ENCODE measurements at regions not wholly inside any gene's neighbourhood (a gene's known extent, or its start where the extent isn't known, plus 50 kb on each side); places are given as distances from the start of the nearest gene placed in this dataset.

DNA sequence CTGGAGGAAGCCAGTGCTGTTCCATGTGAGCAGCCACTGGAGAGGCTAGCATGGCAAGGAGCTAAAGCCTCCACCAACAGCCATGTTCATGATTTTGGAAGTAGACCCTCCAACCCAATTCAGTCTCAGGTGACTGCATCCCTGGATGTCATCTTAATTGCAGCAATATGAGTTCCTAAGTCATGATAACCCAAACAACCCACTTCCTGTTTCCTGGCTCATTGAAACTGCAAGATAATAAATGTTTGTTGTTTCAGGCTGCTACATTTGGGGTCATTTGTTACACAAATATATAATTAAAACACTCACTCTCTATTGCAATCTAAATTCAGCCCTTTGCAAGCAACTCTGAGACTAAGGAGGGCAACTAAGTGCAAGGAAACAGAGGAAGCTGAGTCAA lies 62.4 kb upstream of the SLC24A5 start:
- TF ChIP-seq, protein P1, sequence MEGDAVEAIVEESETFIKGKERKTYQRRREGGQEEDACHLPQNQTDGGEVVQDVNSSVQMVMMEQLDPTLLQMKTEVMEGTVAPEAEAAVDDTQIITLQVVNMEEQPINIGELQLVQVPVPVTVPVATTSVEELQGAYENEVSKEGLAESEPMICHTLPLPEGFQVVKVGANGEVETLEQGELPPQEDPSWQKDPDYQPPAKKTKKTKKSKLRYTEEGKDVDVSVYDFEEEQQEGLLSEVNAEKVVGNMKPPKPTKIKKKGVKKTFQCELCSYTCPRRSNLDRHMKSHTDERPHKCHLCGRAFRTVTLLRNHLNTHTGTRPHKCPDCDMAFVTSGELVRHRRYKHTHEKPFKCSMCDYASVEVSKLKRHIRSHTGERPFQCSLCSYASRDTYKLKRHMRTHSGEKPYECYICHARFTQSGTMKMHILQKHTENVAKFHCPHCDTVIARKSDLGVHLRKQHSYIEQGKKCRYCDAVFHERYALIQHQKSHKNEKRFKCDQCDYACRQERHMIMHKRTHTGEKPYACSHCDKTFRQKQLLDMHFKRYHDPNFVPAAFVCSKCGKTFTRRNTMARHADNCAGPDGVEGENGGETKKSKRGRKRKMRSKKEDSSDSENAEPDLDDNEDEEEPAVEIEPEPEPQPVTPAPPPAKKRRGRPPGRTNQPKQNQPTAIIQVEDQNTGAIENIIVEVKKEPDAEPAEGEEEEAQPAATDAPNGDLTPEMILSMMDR (IDR thresholded peaks at IDR 0.05; ENCODE audit: insufficient read depth, low read length, poor library complexity, severe bottlenecking): no peak
- no peak for TF ChIP-seq EZH2phosphoT487 (conservative IDR thresholded peaks at IDR 0.05; ENCODE audit: low read length)
